Tibial nerve (tissue), 4 donors: ENCODE measurements at regions not wholly inside any gene's neighbourhood (a gene's known extent, or its start where the extent isn't known, plus 50 kb on each side); places are given as distances from the start of the nearest gene placed in this dataset.

Experiments used
- CTCF ChIP-seq, 5 experiments: fragments of 200-600 bp in 3 of 5; fragments of 450-650 bp in 2 of 5; sonication (generic) in 3 of 5; IDR thresholded peaks; one replicate each; pipeline ENCODE4 v1.5.1; 2016 to 2019; ENCODE audit warnings: antibody characterized with exemption in 5 of 5, mild to moderate bottlenecking in 3 of 5, moderate library complexity in 2 of 5
- EP300 ChIP-seq, 2 donors: sonication (generic); formaldehyde crosslinking; IDR thresholded peaks; one replicate each; pipeline ENCODE4 v1.6.1; 2017; ENCODE audit warnings: antibody characterized with exemption in 2 of 2, mild to moderate bottlenecking in 1 of 2
- POLR2A ChIP-seq, 2 donors: fragments of 450-650 bp; IDR thresholded peaks; one replicate each; pipeline ENCODE4 v1.6.1; 2017; ENCODE audit warnings: antibody characterized with exemption in 2 of 2, mild to moderate bottlenecking in 2 of 2, moderate library complexity in 2 of 2

GRCh38 chr4:19947349-19947748 lies 304.4 kb upstream of the SLIT2 start:
- TF ChIP-seq POLR2A (IDR thresholded peaks at IDR 0.05) (no peak), EP300 (IDR thresholded peaks at IDR 0.05) (no peak), CTCF (IDR thresholded peaks at IDR 0.05) (no peak)
